Daoy (cell line): ENCODE measurements at regions not wholly inside any gene's neighbourhood (a gene's known extent, or its start where the extent isn't known, plus 50 kb on each side); places are given as distances from the start of the nearest gene placed in this dataset.
"Not testable (repeated sequence)": the region's sequence is repeated elsewhere in the genome, so short reads cannot be mapped to it uniquely, and the experiment has no call there.

Source experiments
- DNase-seq: peaks from one replicate; pipeline ENCODE4 v3.0.0-alpha.2; 2015; ENCODE audit warnings: low read depth

GRCh38 chr4:178165251-178165950 is 723.2 kb upstream of the AGA start:
- peak; percentile 17 for DNase-seq

GRCh38 chr4:178165951-178166308 is 723.7 kb upstream of the AGA start:
- DNase-seq: no peak

- no peak for DNase-seq
Measured at GRCh38 chr4:178173771-178174170, 731.5 kb upstream of the AGA start.

- DNase-seq: no peak
Measured at GRCh38 chr4:178174756-178175155, 732.5 kb upstream of the AGA start.

GRCh38 chr4:178185517-178185916 is 743.3 kb upstream of the AGA start:
- no peak for DNase-seq

GRCh38 chr4:178192611-178193010 is 750.4 kb upstream of the AGA start:
- no peak for DNase-seq

- no peak for DNase-seq
Measured at GRCh38 chr4:178196751-178197374, 754.6 kb upstream of the AGA start.

- DNase-seq: no peak
Measured at GRCh38 chr4:178198691-178199090, 756.5 kb upstream of the AGA start.

- DNase-seq: no peak
Measured at GRCh38 chr4:178202422-178202821, 760.2 kb upstream of the AGA start.

GRCh38 chr4:178205826-178206225 is 763.6 kb upstream of the AGA start:
- DNase-seq: no peak

GRCh38 chr4:178215309-178215708 is 773.1 kb upstream of the AGA start:
- DNase-seq: no peak

- DNase-seq: no peak
Measured at GRCh38 chr4:178215763-178216162, 773.5 kb upstream of the AGA start.

- DNase-seq: not testable (repeated sequence)
Measured at GRCh38 chr4:178226421-178226820, 784.2 kb upstream of the AGA start.

- no peak for DNase-seq
Measured at GRCh38 chr4:178233906-178234305, 791.7 kb upstream of the AGA start.

- DNase-seq: no peak
Measured at GRCh38 chr4:178240891-178241290, 798.7 kb upstream of the AGA start.

GRCh38 chr4:178241601-178242118 is 799.4 kb upstream of the AGA start:
- no peak for DNase-seq

GRCh38 chr4:178242655-178243054 is 800.4 kb upstream of the AGA start:
- DNase-seq: no peak

- no peak for DNase-seq
Measured at GRCh38 chr4:178244785-178245184, 802.5 kb upstream of the AGA start.

- DNase-seq: no peak
Measured at GRCh38 chr4:178255172-178255571, 812.9 kb upstream of the AGA start.

- DNase-seq: no peak
Measured at GRCh38 chr4:178258603-178259002, 816.4 kb upstream of the AGA start.

- DNase-seq: no peak
Measured at GRCh38 chr4:178259566-178259965, 817.3 kb upstream of the AGA start.

GRCh38 chr4:178264001-178264400 is 821.8 kb upstream of the AGA start:
- no peak for DNase-seq

GRCh38 chr4:178271386-178271785 is 829.1 kb upstream of the AGA start:
- DNase-seq: no peak

GRCh38 chr4:178273168-178273567 is 830.9 kb upstream of the AGA start:
- no peak for DNase-seq
